Breast epithelium (tissue), 4 donors: ENCODE measurements at regions not wholly inside any gene's neighbourhood (a gene's known extent, or its start where the extent isn't known, plus 50 kb on each side); places are given as distances from the start of the nearest gene placed in this dataset.
A peak's percentile ranks its signal among the peaks of the same experiment; 100 is the strongest.

Source experiments
- DNase-seq, 2 donors: peaks; one replicate each; pipeline ENCODE4 v3.0.0-alpha.2; 2019; ENCODE audit warnings: low spot score in 2 of 2
- H3K27ac ChIP-seq, 2 donors: fragments of 200-600 bp; sonication (generic) in 1 of 2; one replicate each; pipeline ENCODE4 v1.5.1; 2016 to 2019; ENCODE audit warnings: mild to moderate bottlenecking in 1 of 2
- H3K27me3 ChIP-seq, 2 donors: fragments of 200-600 bp; sonication (generic) in 1 of 2; one replicate each; pipeline versions ENCODE4 v1.5.1 to v1.6.0; 2017 to 2019; ENCODE audit warnings: control low read depth in 1 of 2, mild to moderate bottlenecking in 1 of 2
- H3K36me3 ChIP-seq: fragments of 200-600 bp; one replicate; pipeline ENCODE4 v1.5.1; 2019
- H3K4me1 ChIP-seq, 2 donors: fragments of 200-600 bp; sonication (generic); one replicate each; pipeline ENCODE4 v1.5.1; 2016 to 2019; ENCODE audit warnings: control low read depth in 1 of 2
- H3K4me3 ChIP-seq, 3 donors: fragments of 200-600 bp; sonication (generic); 1 replicate in 2 of 3; 2 replicates in 1 of 3; pipeline ENCODE4 v1.5.1; 2016 to 2019; ENCODE audit warnings: mild to moderate bottlenecking in 3 of 3, moderate library complexity in 2 of 3
- H3K9me3 ChIP-seq, 2 donors: fragments of 200-600 bp; sonication (generic) in 1 of 2; one replicate each; pipeline ENCODE4 v1.5.1; 2016 to 2019; ENCODE audit warnings: control low read depth in 1 of 2
- POLR2A ChIP-seq: fragments of 450-650 bp; IDR thresholded peaks from one replicate; pipeline ENCODE4 v1.6.1; 2016; ENCODE audit warnings: antibody characterized with exemption, mild to moderate bottlenecking, moderate library complexity
- POLR2AphosphoS5 ChIP-seq, 3 donors: sonication (generic); formaldehyde crosslinking; IDR thresholded peaks; one replicate each; pipeline ENCODE4 v1.6.1; 2017; ENCODE audit warnings: antibody characterized with exemption in 3 of 3
- intact Hi-C: fragments of 100-400 bp; cut with DNase I; formaldehyde crosslinking; loops from one replicate; pipeline ENCODE4 v1.15.1; 2023; ENCODE audit warnings: low total_unique reads
- TF ChIP-seq, protein P1 (sequence below), 3 donors: fragments of 450-650 bp; IDR thresholded peaks; one replicate each; pipeline ENCODE4 v1.5.1; 2016 to 2017; ENCODE audit warnings: antibody characterized with exemption in 3 of 3, mild to moderate bottlenecking in 3 of 3, moderate library complexity in 3 of 3

- H3K27ac ChIP-seq, result no peak overlapping the region
- H3K36me3 ChIP-seq, result no peaks in the 10 kb centered on the region
- H3K27me3 ChIP-seq, result no peaks in the 10 kb centered on the region
- no peaks in the 10 kb centered on the region for H3K4me1 ChIP-seq
- no peak for TF ChIP-seq POLR2AphosphoS5 (IDR thresholded peaks at IDR 0.05)
- TF ChIP-seq, protein P1, sequence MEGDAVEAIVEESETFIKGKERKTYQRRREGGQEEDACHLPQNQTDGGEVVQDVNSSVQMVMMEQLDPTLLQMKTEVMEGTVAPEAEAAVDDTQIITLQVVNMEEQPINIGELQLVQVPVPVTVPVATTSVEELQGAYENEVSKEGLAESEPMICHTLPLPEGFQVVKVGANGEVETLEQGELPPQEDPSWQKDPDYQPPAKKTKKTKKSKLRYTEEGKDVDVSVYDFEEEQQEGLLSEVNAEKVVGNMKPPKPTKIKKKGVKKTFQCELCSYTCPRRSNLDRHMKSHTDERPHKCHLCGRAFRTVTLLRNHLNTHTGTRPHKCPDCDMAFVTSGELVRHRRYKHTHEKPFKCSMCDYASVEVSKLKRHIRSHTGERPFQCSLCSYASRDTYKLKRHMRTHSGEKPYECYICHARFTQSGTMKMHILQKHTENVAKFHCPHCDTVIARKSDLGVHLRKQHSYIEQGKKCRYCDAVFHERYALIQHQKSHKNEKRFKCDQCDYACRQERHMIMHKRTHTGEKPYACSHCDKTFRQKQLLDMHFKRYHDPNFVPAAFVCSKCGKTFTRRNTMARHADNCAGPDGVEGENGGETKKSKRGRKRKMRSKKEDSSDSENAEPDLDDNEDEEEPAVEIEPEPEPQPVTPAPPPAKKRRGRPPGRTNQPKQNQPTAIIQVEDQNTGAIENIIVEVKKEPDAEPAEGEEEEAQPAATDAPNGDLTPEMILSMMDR (IDR thresholded peaks at IDR 0.05), result no peak
- TF ChIP-seq POLR2A, result no peak
- intact Hi-C loops, result no loop called here
- peaks cover 25 to 41% of the 10 kb centered on the region in 2 donors for H3K9me3 ChIP-seq
- no peak overlapping the region for H3K4me3 ChIP-seq
- DNase-seq, result no peak
These were observed 74.5 kb upstream of the NKX1-1 start for GRCh38 chr4:1480720-1481119.

DNA sequence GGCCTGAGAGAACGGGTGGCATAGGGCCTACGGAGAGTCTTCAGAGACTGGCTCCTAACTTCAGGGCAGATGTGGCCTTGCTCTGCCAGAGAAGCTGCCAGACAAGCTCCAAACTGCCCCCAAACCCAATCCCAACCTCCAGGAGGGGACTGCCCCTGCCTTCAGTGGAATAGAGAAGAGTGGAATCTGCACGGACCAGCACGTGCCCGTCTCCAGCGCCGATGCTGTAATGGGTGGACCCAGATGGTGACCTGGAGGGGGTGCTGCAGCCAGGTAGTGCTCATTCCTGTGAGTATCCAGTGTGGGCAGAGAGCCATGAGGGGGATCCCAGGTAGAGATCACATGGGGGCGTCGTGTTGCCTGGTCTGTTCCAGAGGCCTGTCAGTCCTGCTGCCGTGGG lies 73.2 kb upstream of the NKX1-1 start:
- H3K4me3 ChIP-seq, result no peak overlapping the region
- H3K4me1 ChIP-seq, result no peaks in the 10 kb centered on the region
- no peak overlapping the region for H3K27ac ChIP-seq
- DNase-seq, result no peak
- peaks cover 17 to 29% of the 10 kb centered on the region in 2 donors for H3K9me3 ChIP-seq
- H3K36me3 ChIP-seq, result no peaks in the 10 kb centered on the region
- H3K27me3 ChIP-seq, result peaks cover 0 to 6% of the 10 kb centered on the region in 2 donors
- TF ChIP-seq, protein P1 (IDR thresholded peaks at IDR 0.05), result no peak
- TF ChIP-seq POLR2A (no peak), POLR2AphosphoS5 (IDR thresholded peaks at IDR 0.05) (no peak)
- intact Hi-C loops, result no loop called here

GRCh38 chr4:1478766-1479355 lies 72.6 kb upstream of the NKX1-1 start:
- no peak for DNase-seq
- Histone ChIP-seq H3K27me3 (peaks cover 0 to 12% of the 10 kb centered on the region in 2 donors), H3K4me1 (no peaks in the 10 kb centered on the region), H3K27ac (no peak overlapping the region), H3K4me3 (no peak overlapping the region), H3K36me3 (no peaks in the 10 kb centered on the region), H3K9me3 (peaks cover 17 to 28% of the 10 kb centered on the region in 2 donors)
- no peak for TF ChIP-seq POLR2A
- intact Hi-C loops, result no loop called here

GRCh38 chr4:1477045-1477840 lies 71.0 kb upstream of the NKX1-1 start:
- TF ChIP-seq POLR2A (no peak), POLR2AphosphoS5 (IDR thresholded peaks at IDR 0.05) (no peak)
- TF ChIP-seq, protein P1 (IDR thresholded peaks at IDR 0.05), result no peak
- Histone ChIP-seq H3K36me3 (no peaks in the 10 kb centered on the region), H3K4me3 (no peak overlapping the region), H3K27me3 (peaks cover 0 to 28% of the 10 kb centered on the region in 2 donors), H3K27ac (no peak overlapping the region), H3K4me1 (no peaks in the 10 kb centered on the region), H3K9me3 (peaks cover 17 to 22% of the 10 kb centered on the region in 2 donors)
- peak in 1 of 2 donors; percentile 33 for DNase-seq
- intact Hi-C loops, result no loop called here

DNA sequence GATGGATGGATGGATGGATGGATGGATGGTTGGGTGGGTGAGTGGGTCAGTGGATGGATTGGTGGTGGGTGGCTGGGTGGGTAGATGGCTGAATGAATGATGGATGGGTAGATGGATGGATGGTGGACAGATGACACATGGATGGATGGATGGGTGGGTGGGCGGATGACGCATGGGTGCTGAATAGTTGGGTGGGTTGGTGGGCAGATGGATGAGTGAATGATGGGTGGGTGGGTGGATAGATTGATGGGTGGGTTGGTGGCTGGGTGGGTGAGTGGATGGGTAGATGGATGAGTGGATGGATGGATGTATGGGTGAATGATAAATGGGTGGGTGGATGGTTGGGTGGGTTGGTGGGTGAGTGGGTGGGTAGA lies 69.9 kb upstream of the NKX1-1 start:
- intact Hi-C loops, result no loop called here
- Histone ChIP-seq H3K36me3 (no peaks in the 10 kb centered on the region), H3K4me3 (no peak overlapping the region), H3K27ac (no peak overlapping the region), H3K27me3 (peaks cover 0 to 39% of the 10 kb centered on the region in 2 donors), H3K9me3 (peaks cover 14 to 17% of the 10 kb centered on the region in 2 donors), H3K4me1 (no peaks in the 10 kb centered on the region)
- TF ChIP-seq POLR2AphosphoS5 (IDR thresholded peaks at IDR 0.05), result no peak
- TF ChIP-seq POLR2A, result no peak
- TF ChIP-seq, protein P1 (IDR thresholded peaks at IDR 0.05), result no peak
- peak in 1 of 2 donors; percentile 31 for DNase-seq
